DMS53 (cell line): ENCODE measurements at regions not wholly inside any gene's neighbourhood (a gene's known extent, or its start where the extent isn't known, plus 50 kb on each side); places are given as distances from the start of the nearest gene placed in this dataset.

ENCODE experiments used
- DNase-seq: peaks from one replicate; lab custom pipeline; 2025; lab: John Stamatoyannopoulos, UW

- no peak for DNase-seq
These were observed 240.1 kb downstream of the ALG10B start for GRCh38 chr12:38556647-38557046.

- no peak for DNase-seq
These were observed 268.5 kb downstream of the ALG10B start for GRCh38 chr12:38585086-38585485.

GRCh38 chr12:38586789-38587188 is 270.2 kb downstream of the ALG10B start:
- no peak for DNase-seq

- no peak for DNase-seq
These were observed 271.0 kb downstream of the ALG10B start for GRCh38 chr12:38587594-38587993.

- no peak for DNase-seq
These were observed 272.2 kb downstream of the ALG10B start for GRCh38 chr12:38588624-38589305.

- DNase-seq = no peak
These were observed 272.7 kb downstream of the ALG10B start for GRCh38 chr12:38589306-38589632.

- no peak for DNase-seq
These were observed 285.4 kb downstream of the ALG10B start for GRCh38 chr12:38601949-38602348.
